LoVo (cell line): ENCODE measurements at regions not wholly inside any gene's neighbourhood (a gene's known extent, or its start where the extent isn't known, plus 50 kb on each side); places are given as distances from the start of the nearest gene placed in this dataset.
"Not testable (repeated sequence)": the region's sequence is repeated elsewhere in the genome, so short reads cannot be mapped to it uniquely, and the experiment has no call there.

ENCODE experiments used
- DNase-seq: peaks from one replicate; pipeline ENCODE4 v3.0.0-alpha.2; 2016; ENCODE audit warnings: low spot score

DNA sequence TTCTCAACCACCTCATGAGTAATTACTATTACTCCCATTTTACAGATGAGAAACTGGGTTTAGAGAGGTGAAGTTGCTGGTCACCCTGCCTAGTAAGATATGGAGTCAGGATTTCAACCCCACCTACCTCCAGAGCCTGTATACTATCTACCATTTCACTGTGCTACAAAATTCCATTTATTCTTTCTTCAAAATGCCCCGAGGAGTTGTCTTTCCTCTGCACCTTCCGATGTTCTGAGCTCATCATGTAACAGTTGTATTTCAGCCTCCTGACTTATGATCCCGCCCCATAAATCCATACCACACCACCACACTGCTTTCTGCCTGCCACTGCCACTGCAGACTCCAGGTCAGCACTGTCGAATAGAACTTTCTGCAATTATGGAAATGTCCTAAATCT is 71.3 kb upstream of the SLC25A36 start:
- DNase-seq = no peak

DNA sequence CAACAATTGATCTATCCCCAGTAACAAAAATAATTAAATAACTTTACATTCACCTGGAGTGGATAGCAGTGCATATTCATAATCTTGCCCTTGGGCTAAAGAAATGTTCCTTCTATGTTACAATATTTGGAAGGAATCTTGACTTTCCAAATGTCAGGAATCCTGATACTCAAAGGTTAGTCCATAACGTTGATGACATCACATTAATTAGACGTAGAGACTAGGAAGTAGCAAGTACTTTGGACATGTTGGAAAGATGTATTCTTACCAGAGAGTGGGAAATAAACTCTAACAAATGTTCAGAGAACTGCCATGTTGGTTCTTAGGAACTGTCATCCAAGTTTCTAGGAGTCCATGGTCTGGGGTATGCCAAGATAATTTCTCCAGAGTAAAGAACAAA is 70.6 kb upstream of the SLC25A36 start:
- no peak for DNase-seq

- not testable (repeated sequence) for DNase-seq
These were observed 69.5 kb upstream of the SLC25A36 start for GRCh38 chr3:140872165-140872564.

GRCh38 chr3:140883428-140884040 is 58.1 kb upstream of the SLC25A36 start:
- no peak for DNase-seq

GRCh38 chr3:140885697-140886096 is 55.9 kb upstream of the SLC25A36 start:
- not testable (repeated sequence) for DNase-seq
